ENCODE measurements at regions not wholly inside any gene's neighbourhood (a gene's known extent, or its start where the extent isn't known, plus 50 kb on each side); places are given as distances from the start of the nearest gene placed in this dataset.

DNA sequence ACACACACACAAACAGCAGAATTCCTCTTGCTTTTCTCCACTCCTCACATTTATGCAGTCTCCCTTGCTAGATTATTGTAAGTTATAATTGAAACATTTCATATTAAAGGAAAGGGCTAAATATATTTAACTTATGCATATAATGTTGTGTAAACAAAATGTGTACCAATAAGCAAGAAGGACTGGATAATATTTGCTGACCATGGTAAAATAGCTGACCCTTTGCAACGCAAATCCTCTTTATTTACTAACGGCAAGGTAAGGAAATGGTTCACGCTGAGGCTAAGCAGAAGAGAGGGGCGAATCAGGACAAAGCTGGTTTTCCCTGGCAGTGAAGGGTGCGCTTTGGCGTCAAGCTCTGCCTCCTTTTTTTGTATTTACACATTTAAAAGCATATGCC is 154.2 kb upstream of the IRX4 start:
- no peaks in the 10 kb centered on the region for H3K9me3 ChIP-seq (replicated peaks; ENCODE audit: insufficient read depth, low read length)
- no peak overlapping the region for H3K9ac ChIP-seq (ENCODE audit: low read length)
- H3K9me2 ChIP-seq (replicated peaks; ENCODE audit: insufficient read depth, low read length) = no peaks in the 10 kb centered on the region
- H3K4me2 ChIP-seq (ENCODE audit: low read depth, low read length) = no peak overlapping the region
- peaks cover 7% of the 10 kb centered on the region; the same call in 1 of the 2 replicates for H3K27me3 ChIP-seq (replicated peaks; ENCODE audit: insufficient read depth, low read length)
- no peaks in the 10 kb centered on the region for H4K20me1 ChIP-seq (ENCODE audit: insufficient read depth, low read length)
- H3K79me2 ChIP-seq (ENCODE audit: low read length) = no peaks in the 10 kb centered on the region
- H2AFZ ChIP-seq (ENCODE audit: low read length) = no peak overlapping the region
- TF ChIP-seq, protein P1, sequence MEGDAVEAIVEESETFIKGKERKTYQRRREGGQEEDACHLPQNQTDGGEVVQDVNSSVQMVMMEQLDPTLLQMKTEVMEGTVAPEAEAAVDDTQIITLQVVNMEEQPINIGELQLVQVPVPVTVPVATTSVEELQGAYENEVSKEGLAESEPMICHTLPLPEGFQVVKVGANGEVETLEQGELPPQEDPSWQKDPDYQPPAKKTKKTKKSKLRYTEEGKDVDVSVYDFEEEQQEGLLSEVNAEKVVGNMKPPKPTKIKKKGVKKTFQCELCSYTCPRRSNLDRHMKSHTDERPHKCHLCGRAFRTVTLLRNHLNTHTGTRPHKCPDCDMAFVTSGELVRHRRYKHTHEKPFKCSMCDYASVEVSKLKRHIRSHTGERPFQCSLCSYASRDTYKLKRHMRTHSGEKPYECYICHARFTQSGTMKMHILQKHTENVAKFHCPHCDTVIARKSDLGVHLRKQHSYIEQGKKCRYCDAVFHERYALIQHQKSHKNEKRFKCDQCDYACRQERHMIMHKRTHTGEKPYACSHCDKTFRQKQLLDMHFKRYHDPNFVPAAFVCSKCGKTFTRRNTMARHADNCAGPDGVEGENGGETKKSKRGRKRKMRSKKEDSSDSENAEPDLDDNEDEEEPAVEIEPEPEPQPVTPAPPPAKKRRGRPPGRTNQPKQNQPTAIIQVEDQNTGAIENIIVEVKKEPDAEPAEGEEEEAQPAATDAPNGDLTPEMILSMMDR (IDR thresholded peaks at IDR 0.05; ENCODE audit: low read length) = no peak
- TF ChIP-seq EZH2 (optimal IDR thresholded peaks at IDR 0.05; ENCODE audit: low read depth, low read length) (no peak), EZH2phosphoT487 (IDR thresholded peaks at IDR 0.05; ENCODE audit: low read length) (no peak)
- H3K4me3 ChIP-seq (ENCODE audit: low read length) = no peak overlapping the region
- no peaks in the 10 kb centered on the region for H3F3A ChIP-seq (ENCODE audit: insufficient read depth, low read length)
- H3K4me1 ChIP-seq (ENCODE audit: low read length) = no peaks in the 10 kb centered on the region
- no peak overlapping the region for H3K27ac ChIP-seq (ENCODE audit: low read length)
- no peaks in the 10 kb centered on the region for H3K36me3 ChIP-seq (replicated peaks; ENCODE audit: insufficient read depth, low read length)
- no peak for DNase-seq

DNA sequence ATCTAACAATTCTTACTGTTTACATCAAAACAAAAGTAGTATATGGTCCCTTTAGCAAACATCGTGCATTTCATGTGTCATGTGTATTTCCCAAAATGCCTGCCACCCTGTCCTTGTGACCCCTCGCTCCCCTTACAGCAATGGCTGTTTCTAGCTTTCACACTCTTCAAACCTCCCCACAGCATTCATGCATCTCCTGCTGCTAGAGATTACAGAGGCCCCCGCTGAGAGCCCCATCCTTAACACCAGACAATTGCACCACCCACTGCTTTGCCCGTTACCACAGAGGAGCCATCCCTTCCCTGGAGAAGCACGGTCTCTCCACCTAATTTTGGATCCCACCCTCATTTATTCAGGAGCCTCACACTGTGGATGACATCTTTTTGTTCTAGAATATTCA is 149.7 kb upstream of the IRX4 start:
- Histone ChIP-seq H2AFZ (ENCODE audit: low read length) (no peak overlapping the region), H3F3A (ENCODE audit: insufficient read depth, low read length) (no peaks in the 10 kb centered on the region), H3K36me3 (replicated peaks; ENCODE audit: insufficient read depth, low read length) (no peaks in the 10 kb centered on the region), H3K4me3 (ENCODE audit: low read length) (no peak overlapping the region), H3K27me3 (replicated peaks; ENCODE audit: insufficient read depth, low read length) (no peaks in the 10 kb centered on the region), H3K4me1 (ENCODE audit: low read length) (no peaks in the 10 kb centered on the region), H3K27ac (ENCODE audit: low read length) (no peak overlapping the region), H3K79me2 (ENCODE audit: low read length) (no peaks in the 10 kb centered on the region), H3K9me2 (replicated peaks; ENCODE audit: insufficient read depth, low read length) (no peaks in the 10 kb centered on the region), H3K4me2 (ENCODE audit: low read depth, low read length) (no peak overlapping the region), H3K9me3 (replicated peaks; ENCODE audit: insufficient read depth, low read length) (no peaks in the 10 kb centered on the region), H3K9ac (ENCODE audit: low read length) (no peak overlapping the region), H4K20me1 (ENCODE audit: insufficient read depth, low read length) (no peaks in the 10 kb centered on the region)
- no peak for DNase-seq
- TF ChIP-seq, protein P1 (IDR thresholded peaks at IDR 0.05; ENCODE audit: low read length) = no peak
- TF ChIP-seq EZH2 (optimal IDR thresholded peaks at IDR 0.05; ENCODE audit: low read depth, low read length) = no peak

DNA sequence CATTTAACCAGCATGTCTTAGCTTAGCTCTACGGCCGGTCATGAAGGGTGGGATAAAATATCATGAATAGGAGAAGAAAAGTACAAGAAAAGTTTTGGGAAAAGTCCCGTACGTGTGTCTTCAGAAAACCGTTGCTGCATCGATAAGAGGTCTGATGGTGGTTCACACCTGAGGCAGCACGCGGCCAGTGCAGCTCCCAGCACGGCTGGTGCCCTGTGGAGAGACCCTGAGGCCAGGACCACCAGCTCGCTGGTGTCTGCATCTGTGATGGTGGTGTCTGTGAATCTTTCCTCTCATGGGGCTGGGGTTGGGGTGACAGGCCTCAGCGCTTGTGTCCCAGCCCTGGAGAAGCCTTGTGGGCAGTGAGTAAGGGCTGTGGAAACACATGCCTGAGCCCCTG is 148.9 kb upstream of the IRX4 start:
- Histone ChIP-seq H3K4me1 (ENCODE audit: low read length) (no peaks in the 10 kb centered on the region), H3K9ac (ENCODE audit: low read length) (no peak overlapping the region), H3F3A (ENCODE audit: insufficient read depth, low read length) (no peaks in the 10 kb centered on the region), H3K27me3 (replicated peaks; ENCODE audit: insufficient read depth, low read length) (no peaks in the 10 kb centered on the region), H3K36me3 (replicated peaks; ENCODE audit: insufficient read depth, low read length) (no peaks in the 10 kb centered on the region), H2AFZ (ENCODE audit: low read length) (no peak overlapping the region), H3K79me2 (ENCODE audit: low read length) (no peaks in the 10 kb centered on the region), H3K9me2 (replicated peaks; ENCODE audit: insufficient read depth, low read length) (no peaks in the 10 kb centered on the region), H3K9me3 (replicated peaks; ENCODE audit: insufficient read depth, low read length) (no peaks in the 10 kb centered on the region), H3K27ac (ENCODE audit: low read length) (no peak overlapping the region), H3K4me3 (ENCODE audit: low read length) (no peak overlapping the region), H4K20me1 (ENCODE audit: insufficient read depth, low read length) (no peaks in the 10 kb centered on the region), H3K4me2 (ENCODE audit: low read depth, low read length) (no peak overlapping the region)
- no peak for DNase-seq
- TF ChIP-seq EZH2 (optimal IDR thresholded peaks at IDR 0.05; ENCODE audit: low read depth, low read length) (no peak), EZH2phosphoT487 (IDR thresholded peaks at IDR 0.05; ENCODE audit: low read length) (no peak)
- TF ChIP-seq, protein P1 (IDR thresholded peaks at IDR 0.05; ENCODE audit: low read length) = no peak
